Panc1 (cell line): ENCODE measurements at regions not wholly inside any gene's neighbourhood (a gene's known extent, or its start where the extent isn't known, plus 50 kb on each side); places are given as distances from the start of the nearest gene placed in this dataset.

Source experiments
- CTCF ChIP-seq: fragments of 450-650 bp; IDR thresholded peaks from 2 replicates; pipeline ENCODE4 v1.5.1; 2017; ENCODE audit warnings: mild to moderate bottlenecking
- SIN3A ChIP-seq: IDR thresholded peaks from 2 replicates; pipeline ENCODE4 v1.6.1; 2012; ENCODE audit warnings: low read depth, mild to moderate bottlenecking, low read length, moderate library complexity, borderline replicate concordance; ENCODE audit not compliant: insufficient read depth

- TF ChIP-seq CTCF (no peak), SIN3A (no peak)
Measured at GRCh38 chr3:4084271-4084670, 218.9 kb upstream of the SETMAR start.
